Bone marrow (tissue), 2 donors: ENCODE measurements at regions not wholly inside any gene's neighbourhood (a gene's known extent, or its start where the extent isn't known, plus 50 kb on each side); places are given as distances from the start of the nearest gene placed in this dataset.
"Not testable (repeated sequence)": the region's sequence is repeated elsewhere in the genome, so short reads cannot be mapped to it uniquely, and the experiment has no call there.

Source experiments
- DNase-seq, 2 donors: peaks; one replicate each; lab custom pipeline; 2025; lab: John Stamatoyannopoulos, UW

DNA sequence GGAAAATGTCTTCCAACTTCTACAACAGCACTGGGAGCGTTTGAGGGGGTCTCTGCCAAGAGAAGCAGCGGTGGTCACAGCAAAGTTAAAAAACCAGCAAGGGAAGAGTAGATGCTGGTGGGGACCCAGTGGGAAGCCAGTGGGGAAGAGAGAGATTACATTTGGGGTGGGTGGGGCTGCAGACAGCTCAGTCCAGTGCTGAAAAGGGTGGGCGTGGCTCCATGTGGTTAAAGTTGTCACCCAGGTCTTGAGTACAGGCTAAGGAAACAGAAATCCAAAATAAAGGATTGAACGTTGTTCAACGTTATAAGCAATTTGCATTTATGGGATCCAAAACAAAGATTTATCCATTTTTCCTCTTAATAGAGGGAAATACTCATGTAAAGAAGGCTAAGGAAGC, 106.3 kb upstream of the LY86 start:
- DNase-seq = no peak

DNA sequence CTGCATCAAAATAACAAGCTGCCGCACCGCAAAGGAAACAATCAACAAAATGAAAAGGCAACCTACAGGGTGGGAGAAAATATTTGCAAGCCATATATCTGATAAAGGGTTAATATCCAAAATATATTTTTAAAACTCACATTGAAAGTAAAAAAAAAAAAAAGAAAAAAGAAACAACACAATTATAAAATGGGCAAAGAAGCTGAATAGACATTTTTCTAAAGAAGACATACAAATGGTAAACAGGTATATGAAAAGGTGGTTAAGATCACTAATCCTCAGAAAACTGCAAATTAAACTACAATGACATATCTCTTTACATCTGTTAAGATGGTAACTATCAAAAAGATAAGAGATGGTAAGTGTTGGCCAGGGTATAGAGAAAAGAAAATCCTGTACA, 105.4 kb upstream of the LY86 start:
- no peak for DNase-seq

DNA sequence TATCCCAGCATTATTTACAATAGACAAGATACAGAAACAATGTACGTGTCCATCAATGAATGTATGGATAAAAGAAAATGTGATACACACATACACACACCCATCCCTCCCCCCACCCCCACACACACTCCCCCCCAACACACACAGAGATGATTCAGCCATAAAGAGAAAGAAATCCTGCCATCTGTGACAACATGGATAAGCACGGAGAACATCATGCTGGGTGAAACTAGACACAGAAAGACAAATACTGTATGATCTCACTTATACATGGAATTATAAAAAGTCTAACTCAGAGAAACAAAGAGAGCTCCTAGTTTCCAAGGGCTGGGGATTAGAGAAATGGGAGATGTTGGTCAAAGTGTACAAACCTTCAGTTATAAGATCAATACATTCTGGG, 104.8 kb upstream of the LY86 start:
- DNase-seq = no peak

DNA sequence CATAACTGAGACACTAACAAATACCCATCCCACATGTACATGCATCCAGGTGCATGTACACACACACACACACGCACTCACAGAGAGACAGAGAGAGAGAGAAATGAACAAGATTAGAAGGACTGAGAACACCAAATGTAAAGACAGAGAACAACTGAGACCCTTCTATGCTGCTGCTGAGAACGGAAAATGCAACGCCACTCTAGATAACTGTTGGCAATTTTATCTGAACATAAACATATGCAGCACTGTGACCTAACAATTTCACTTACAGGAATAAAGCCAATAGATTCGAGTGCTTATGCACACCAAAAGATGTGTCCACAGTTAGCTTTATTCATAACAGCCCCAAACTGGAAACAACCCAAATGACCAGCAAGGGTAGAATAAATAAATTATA, 103.8 kb upstream of the LY86 start:
- DNase-seq = no peak

DNA sequence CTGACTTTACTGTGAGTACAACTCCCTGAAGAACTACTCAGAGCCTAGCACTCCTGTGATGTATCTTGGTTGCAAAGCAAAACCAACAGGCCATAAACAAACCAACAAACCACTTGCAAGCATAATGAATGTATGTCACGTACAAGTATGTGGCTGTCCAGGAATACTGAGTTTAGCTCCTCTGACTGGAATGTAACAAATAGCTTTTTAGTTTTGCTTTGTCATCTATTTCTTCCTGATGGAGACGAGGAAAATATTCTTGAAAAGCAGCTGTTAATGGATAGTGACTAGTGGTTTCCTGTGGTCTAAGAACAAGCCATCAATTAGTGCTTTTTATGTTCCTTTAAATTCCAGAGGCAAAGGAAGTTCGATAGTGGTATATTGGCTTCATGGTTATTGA, 101.9 kb upstream of the LY86 start:
- no peak for DNase-seq

DNA sequence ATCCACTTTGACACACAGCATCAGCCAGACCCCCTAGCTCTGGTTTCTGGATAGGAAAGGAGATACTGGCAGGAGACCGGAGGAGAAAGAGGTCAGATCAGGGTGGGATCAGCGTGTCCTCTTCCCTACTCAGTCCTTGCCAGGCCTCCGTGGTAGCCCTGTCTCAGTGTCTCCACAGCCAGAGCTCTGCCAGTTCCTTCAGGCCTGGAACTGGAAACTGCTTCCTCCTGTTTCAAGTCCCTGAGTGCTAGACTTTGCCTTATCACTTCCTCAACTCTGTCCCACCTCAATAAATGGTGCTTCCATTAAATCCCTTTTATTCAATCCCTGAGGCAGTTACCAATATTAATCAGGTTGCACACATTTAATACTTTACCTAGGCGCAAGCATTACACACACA, 96.8 kb upstream of the LY86 start:
- no peak for DNase-seq

DNA sequence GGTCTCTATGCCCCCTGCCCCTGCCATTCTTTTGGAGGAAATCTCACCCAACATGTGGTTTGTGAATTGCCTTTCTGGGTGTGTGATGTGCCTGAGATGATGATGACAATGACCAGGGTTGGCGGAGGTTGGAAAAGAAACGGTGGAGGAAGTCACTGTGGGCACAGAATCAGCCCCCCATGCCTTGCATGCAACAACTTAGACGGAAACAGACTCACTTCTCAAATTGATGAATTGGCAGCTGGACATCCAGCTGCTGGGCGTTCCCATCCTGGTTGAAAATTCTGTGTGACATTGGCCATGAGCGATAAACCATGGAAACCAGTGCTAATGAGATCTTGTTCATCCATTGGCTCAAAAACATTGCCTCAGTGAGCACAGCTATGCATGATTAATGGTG, 95.8 kb upstream of the LY86 start:
- DNase-seq = no peak

DNA sequence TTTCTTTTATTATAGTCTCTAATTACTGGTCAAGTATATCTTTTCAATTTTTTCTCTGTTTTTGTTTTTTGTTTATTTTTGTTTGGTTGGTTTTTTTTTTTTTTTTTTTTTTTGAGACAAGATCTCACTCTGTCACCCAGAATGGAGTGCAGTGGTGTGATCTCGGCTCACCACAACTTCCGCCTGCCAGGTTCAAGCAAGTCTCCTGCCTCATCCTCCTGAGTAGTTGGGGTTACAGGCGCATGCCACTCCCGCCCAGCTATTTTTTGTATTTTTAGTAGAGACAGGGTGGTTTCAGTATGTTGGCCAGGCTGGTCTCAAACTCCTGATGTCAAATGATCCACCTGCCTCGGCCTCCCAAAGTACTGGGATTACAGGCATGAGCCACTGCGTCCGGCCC, 94.4 kb upstream of the LY86 start:
- not testable (repeated sequence) for DNase-seq

DNA sequence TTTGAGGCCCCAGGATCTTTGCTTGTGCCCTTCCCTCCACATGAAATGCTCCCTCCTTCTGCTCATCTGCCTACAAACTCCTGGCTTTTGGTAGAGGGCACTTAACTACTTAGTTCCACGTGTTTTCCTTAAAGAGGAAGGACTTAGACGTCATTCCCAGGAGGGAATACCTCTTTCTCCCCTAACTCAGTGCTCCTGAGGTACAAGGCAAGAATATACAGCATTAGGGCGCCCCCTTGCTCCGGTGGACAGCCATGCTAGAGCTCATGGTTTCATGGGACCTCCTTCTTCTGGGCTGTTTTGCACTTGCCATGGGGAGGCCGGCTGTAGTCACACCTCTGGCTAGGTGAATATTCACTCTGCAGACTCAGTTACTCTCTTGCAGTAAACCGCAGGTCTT, 93.8 kb upstream of the LY86 start:
- DNase-seq = peak; percentile 11 to 35

DNA sequence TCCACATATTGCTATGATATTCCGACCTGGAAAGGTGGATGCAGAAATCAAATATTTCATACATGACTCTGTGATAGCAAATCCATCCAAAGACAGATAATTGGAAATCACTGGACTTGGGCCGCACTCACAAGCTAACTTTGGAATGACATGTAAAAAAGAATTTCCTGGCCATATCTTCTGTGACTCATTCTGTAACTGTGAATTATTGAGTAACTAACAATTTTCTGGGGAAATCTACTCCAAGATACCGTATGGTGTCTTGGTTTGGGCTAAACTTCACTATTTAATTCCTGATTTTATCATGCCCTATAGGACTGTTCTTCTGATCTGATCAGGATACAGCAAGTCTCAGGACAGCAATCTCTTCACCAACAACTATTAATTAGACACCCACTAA, 92.7 kb upstream of the LY86 start:
- no peak for DNase-seq

DNA sequence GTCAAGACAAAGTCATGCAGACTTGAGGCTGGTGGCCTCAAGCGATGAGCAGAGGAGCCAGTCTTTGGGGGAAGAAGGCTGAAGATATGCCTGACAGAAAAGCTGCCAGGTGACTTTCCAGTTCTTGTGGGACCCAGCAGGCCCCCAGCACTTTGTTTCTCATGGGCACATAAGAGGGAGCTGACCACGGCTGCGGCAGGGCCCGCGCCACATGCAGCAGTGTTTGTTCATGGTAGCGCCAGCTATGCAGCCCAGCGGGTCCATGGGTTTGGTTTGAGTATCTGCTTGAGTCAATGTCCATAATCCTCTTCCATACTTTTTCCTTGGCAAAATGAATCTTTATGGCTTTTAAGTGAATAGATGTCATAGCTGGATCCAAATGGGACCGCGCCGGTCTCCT, 91.0 kb upstream of the LY86 start:
- no peak for DNase-seq

DNA sequence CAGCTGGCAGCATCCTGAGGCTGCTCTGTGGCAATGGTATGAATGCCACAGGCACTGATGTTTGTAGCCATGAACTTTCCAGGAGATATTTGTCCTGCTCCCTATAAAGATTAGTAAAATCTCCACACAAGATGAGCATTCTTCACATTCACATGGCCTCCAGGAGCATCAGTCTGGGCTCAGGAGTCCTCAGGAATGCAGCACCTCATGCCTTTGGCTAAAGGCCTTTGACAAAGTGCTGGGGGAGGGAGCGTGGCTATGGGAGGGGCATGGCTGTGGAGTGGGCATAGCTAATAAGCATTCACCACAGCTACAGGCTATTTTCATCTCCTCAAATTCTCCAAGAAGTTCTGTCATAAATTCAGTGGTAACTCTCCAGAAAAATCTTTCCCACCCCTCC, 90.5 kb upstream of the LY86 start:
- DNase-seq = no peak

DNA sequence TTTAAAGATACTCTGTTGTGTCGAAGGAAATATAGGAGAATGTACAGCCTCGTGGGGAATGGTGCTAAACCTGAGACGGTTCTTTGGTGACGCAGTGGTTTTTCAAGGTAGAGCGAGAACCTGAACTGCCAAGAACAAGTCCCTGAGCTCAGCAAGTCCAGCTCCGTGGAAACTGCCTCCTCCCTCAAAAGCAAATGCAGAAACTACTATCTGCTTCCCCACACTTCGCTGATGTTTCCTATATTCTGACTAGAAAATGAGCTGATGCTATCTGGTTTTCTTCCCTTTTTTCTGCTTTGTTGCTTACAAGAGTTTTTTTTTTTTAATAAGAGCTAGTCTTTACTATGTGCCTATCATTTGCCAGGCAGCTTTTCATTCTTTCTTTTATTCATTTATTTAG, 85.3 kb upstream of the LY86 start:
- peak in 1 of 2 donors; percentile 85 for DNase-seq

DNA sequence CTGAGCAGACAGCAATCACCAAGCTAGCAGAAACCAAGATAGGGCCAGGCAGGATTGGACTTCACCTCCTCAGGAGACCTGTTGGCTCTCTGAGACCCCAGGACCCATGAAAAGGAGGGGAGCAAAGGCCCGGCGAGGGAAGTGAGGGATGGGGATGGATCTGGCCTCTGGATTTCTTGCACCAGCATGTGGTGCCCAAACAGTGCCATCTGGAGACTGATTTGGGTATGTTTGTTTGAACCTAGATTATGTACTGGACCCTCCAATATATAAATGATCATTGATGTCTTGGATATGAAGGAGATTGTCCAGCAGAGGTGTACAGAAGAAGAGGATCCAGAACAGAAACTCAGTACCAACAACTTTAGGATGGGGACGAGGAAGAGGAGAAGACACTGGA, 83.4 kb upstream of the LY86 start:
- DNase-seq = no peak

DNA sequence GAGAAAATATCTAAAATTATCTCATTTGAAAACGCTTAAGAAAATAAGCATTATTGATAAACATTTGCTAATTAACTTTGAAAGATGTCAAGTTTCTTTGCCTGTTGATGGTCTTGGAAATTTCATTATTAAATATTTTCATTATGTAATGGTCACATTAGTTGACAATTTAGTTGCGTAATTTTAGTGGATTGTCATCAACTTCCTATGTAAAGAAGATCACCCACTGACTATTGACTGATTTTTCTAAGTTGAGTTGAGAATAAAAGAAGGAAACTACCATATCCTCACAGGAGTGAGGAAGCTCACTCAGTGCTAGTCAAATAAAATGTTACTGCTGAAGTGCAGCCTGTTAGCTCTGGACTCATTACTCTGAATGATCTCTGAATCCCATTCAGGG, 79.9 kb upstream of the LY86 start:
- DNase-seq = no peak

DNA sequence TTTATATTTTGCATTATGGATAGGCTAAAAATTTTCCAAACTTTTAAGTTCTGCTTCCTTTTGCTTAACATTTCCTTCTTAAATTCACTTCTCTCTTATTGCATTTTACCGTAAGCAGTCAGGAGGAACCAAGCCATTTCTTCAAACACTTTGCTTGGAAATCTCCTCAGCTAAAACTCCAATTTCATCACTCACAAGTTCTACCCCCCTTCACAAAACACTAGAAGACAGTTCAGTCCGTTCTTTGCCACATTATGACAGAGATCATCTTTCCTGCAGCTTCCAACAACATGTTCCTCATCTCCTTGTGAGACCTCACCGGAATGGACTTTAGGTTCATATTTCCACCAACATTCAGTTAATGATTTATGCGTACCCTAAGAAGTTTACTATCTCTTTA, 79.2 kb upstream of the LY86 start:
- DNase-seq = no peak

DNA sequence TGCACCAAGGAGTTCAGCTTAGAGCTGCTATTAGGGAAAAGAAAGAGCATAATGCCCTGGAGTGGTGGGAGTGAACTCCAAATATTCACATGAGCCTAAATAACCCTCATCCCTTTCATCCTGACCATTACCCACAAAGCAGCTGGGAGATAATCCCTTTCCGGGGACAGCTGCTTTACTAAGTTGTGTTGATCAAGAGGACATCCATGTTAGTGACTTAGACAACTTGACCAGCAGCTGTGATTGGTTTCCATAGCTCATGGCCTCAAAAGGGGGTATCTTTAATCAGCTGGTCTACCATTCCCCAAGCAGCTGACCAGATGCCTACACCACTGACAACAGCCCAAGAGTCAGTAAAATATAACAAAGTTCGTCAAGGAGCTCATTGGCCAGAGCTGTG, 75.8 kb upstream of the LY86 start:
- DNase-seq = no peak

DNA sequence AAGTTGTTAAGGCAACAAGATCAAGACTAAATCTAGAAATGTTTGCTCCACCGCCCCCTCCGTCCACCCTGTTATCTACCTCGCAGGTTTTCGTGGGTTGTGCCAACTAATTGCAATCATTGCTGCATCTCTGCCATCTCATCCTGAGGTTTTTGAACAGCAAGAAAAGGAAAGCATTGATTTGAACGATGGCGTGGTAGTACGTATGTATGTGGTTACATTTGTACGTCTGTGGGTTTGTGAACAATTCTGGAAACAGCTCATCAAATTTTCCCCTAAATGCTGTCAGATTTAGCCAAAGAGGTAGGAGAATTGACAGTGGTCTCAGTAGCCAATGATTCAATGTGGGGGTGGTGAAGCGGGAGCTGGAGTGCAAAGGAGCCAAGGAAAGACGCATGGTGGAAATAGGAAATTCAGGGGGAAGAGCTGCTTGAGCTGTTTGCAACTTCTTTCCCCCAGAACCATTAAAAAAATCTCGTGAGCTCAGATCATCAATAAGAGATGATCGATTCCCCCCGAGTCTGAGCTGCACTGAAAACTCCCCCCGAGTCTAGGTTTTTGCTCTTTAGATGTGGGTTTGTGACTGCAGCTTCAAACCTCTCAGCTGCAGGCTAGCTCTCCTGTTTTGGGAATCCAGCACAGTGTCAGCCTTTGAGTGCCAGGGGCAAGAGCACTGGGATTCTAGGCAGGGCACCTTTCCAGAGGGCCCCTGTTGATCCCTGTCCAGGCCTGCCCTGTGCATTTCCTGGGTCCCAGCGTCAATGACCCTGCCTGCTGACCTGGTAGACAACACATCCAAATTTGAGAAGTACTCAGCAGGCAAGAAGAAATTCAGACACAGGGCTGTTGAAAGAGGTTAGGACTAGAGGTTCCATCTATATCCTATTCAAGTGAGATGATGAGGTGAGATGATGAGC, 72.6 kb upstream of the LY86 start:
- no peak for DNase-seq

DNA sequence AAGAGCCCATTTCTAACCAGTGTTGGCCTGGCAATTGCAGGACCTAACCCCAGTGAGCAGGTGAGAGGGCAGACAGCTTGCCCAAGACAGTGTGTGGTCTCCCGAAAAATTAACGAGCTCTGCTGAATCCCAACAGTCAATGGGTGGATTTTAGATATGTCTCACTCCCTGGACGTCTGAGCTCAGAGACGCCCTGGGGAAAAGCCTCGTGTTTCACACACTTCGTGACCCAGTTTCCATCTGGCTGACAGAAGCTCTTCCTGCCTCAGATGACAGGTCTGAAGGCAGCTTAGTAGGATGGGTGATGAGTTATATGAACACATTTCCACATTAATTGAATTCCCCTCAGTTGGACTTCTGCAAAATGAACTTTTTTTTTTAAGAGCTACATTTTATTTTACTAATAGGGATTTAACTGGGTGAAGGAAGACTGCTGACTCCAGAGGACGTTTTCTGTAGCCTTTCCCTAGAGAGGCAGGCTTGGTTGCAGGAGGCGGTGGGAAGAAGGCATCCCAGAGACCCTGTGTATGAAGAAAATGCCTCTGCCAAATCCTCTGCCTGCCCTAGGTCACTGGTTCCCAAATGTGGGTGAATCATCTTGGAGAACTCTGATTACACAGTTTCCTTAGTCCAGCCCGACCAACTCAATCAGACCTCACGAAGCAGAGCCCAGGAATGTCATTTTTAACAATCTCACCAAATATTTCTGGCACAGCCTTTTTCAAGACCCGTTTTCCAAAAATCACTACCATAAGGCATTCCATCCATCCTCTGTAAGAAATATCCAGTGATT, 71.7 kb upstream of the LY86 start:
- DNase-seq = no peak

DNA sequence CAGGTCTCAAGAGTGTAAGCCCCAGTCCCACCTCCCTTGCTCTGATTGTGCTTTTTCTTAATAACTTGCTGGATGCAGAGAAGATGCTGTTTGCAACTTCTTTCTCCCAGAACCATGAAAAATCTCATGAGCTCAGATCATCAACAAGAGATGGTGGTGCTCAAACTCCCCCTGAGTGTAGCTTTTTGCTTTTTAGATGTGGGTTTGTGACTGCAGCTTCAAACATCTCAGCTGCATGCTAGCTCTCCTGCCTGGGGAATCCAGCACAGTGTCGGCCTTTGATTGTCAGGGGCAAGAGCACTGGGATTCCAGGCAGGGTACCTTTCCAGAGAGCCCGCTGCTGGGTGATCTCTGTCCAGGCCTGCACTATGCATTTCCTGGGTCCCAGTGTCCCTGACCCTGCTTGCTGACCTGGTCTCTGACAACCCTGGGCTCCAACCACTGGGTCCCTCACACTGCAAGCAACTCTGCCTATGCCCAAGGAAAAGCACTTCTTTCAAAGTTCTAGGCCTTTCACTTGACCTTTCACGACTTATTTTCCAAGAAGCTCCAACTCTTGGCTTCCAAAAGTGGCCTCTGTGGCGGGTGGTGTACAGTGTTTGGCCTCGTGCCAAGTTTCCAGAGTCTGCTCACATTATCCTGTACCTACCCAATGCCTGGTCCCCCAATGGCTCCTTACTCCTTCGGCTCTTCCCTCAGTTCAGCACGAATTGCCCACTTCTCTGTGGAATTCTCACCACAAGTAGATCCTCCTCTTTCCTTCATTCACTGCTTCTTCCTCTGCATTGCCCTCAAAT, 69.7 kb upstream of the LY86 start:
- DNase-seq = no peak

DNA sequence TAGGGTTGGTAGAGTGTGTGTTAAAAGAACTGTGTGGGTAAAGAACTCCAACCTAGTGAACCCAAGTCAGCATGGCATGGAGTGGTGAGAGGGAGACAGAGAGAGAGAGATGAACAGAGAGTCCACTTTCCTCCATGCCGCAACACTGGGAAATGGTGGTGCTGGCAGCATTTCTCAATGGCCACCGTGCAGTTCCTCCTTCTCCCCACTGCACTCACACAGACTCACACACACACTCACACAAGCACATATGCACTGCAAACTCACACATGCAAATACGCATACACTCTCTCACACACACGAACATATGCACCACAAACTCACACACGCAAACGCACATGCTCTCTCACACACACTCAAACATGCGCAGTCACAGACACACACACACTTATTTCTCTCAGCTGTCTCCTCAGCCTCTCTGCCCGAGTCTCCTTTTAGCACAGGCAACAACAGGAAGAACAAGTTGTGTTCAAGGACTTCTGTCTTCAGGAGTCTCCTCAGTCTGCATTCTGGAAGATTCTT, 66.5 kb upstream of the LY86 start:
- no peak for DNase-seq

DNA sequence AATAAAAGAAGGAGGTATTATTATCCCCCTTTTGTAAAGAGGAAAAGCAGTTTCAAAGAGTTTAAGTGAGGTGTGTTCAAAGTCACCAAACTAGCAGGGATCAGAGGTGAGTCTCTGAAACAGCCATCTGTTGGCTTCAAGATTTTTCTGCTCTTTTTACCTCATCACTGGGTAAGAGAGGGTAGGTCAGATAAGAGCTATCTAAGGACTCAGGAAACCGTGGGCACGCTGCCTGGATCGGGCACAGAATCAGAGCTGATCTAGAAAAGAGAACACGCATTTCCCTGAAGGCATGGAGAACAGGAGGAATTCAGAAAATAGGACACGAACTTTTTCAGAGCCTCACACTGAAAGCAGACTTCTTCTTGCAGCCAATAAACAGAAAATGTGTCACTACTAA, 65.8 kb upstream of the LY86 start:
- no peak for DNase-seq
